Activated naive CD4-positive, alpha-beta T cell treated with anti-CD3 and anti-CD28 coated beads, Interleukin-2, amount 10 ng/mL, durations not matched to agents 7 days and 5 days (primary cell): ENCODE measurements at regions not wholly inside any gene's neighbourhood (a gene's known extent, or its start where the extent isn't known, plus 50 kb on each side); places are given as distances from the start of the nearest gene placed in this dataset.
A peak's percentile ranks its signal among the peaks of the same experiment; 100 is the strongest.

Experiments
- CTCF ChIA-PET: fragments of 350-600 bp; sonication (Branson Sonifier 250); formaldehyde crosslinking; loops from one replicate; lab custom pipeline; 2021; ENCODE audit warnings: antibody characterized with exemption; lab: Charles Lee
- DNase-seq: peaks from one replicate; pipeline ENCODE4 v3.0.0-alpha.2; 2020
- H3K27ac Mint-ChIP-seq: one replicate; pipeline ENCODE4 v1.8.0; 2021; ENCODE audit warnings: mild to moderate bottlenecking, moderate library complexity, mixed read lengths
- H3K27me3 Mint-ChIP-seq: one replicate; pipeline ENCODE4 v1.8.0; 2021; ENCODE audit warnings: mild to moderate bottlenecking, mixed read lengths
- H3K36me3 Mint-ChIP-seq: one replicate; pipeline ENCODE4 v1.8.0; 2021; ENCODE audit warnings: mixed read lengths
- H3K4me1 Mint-ChIP-seq: one replicate; pipeline ENCODE4 v1.8.0; 2021; ENCODE audit warnings: mixed read lengths
- H3K4me3 Mint-ChIP-seq: one replicate; pipeline ENCODE4 v1.8.0; 2021; ENCODE audit warnings: mild to moderate bottlenecking, moderate library complexity, mixed read lengths
- H3K9me3 Mint-ChIP-seq: one replicate; pipeline ENCODE4 v1.8.0; 2021; ENCODE audit warnings: mixed read lengths

DNA sequence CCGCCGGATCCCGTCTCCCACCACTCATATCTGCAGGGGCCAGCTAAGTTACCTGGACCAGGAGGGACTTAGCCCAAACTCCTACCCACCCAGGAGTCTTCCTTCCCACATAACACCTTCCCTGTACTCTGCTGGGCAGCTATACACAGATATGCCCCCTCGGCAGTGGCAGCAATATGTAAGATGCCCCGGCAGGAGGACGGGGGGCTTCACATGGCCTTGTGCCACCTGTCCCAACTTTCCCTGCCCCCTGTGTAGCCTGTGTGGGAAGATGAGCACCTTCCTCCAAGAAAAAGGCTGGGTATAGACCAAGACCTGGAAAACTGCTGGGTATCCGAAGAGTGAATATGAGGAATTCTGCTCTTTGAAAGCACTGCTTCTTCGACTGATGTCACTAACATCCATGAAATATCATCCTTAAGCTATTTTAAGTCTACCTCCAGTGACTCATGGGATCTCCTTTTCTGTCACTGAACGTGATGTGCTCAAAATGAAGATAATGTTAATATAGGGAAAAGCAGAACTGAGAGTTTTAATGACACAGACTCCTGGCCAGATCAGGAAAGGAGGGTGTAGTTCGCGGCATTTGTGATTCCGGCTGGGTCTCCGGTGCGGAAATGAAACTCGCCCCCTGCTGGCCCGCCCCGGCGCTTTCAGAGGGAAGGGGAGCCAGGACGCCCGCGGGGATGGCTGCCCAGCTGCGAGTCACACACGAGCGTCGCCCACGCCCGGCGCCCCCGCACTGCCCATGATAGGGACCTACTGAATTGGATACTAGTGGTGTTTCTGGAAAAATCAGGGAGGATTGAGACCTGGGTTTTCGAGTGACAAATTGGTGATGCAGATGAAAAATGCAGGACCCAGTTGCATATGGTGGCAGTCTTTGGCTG is 256.9 kb upstream of the NFE2L3 start:
- H3K36me3 Mint-ChIP-seq = peaks cover 1% of the 10 kb centered on the region
- CTCF ChIA-PET = interaction anchor here (0.6 to 7.6 kb wide), 21 partner anchors 10 to 772 kb away, joined by 3 to 51 read pairs (median 4); no protein-coding TSS in a partner anchor
- H3K27ac Mint-ChIP-seq = no peak overlapping the region
- H3K9me3 Mint-ChIP-seq = peaks cover 7% of the 10 kb centered on the region
- H3K4me1 Mint-ChIP-seq = peaks cover 29% of the 10 kb centered on the region
- H3K27me3 Mint-ChIP-seq = peaks cover 31% of the 10 kb centered on the region
- H3K4me3 Mint-ChIP-seq = peak overlapping the region; percentile 4
- DNase-seq = peak; percentile 75

GRCh38 chr7:25895792-25896171 is 256.2 kb upstream of the NFE2L3 start:
- DNase-seq = no peak
- Mint-ChIP-seq H3K4me3 (no peak overlapping the region), H3K27me3 (peaks cover 30% of the 10 kb centered on the region), H3K36me3 (peaks cover 1% of the 10 kb centered on the region), H3K4me1 (peaks cover 29% of the 10 kb centered on the region), H3K27ac (no peak overlapping the region), H3K9me3 (peaks cover 7% of the 10 kb centered on the region)
- CTCF ChIA-PET = interaction anchor here (1.0 to 7.6 kb wide), 12 partner anchors 10 to 771 kb away, joined by 3 to 51 read pairs (median 6); no protein-coding TSS in a partner anchor

GRCh38 chr7:25897261-25897782 is 254.7 kb upstream of the NFE2L3 start:
- Mint-ChIP-seq H3K27ac (no peak overlapping the region), H3K9me3 (peaks cover 7% of the 10 kb centered on the region), H3K27me3 (peaks cover 26% of the 10 kb centered on the region), H3K4me3 (no peak overlapping the region), H3K4me1 (peaks cover 29% of the 10 kb centered on the region), H3K36me3 (peaks cover 1% of the 10 kb centered on the region)
- CTCF ChIA-PET = interaction anchor here (0.8 to 7.6 kb wide), 9 partner anchors 11 to 770 kb away, joined by 3 to 51 read pairs (median 4); no protein-coding TSS in a partner anchor
- DNase-seq = no peak

GRCh38 chr7:25900245-25900644 is 251.8 kb upstream of the NFE2L3 start:
- no peak for DNase-seq
- Mint-ChIP-seq H3K4me3 (no peak overlapping the region), H3K4me1 (peaks cover 4% of the 10 kb centered on the region), H3K9me3 (no peaks in the 10 kb centered on the region), H3K36me3 (no peaks in the 10 kb centered on the region), H3K27ac (no peak overlapping the region), H3K27me3 (peaks cover 26% of the 10 kb centered on the region)
- CTCF ChIA-PET = interaction anchor here (1.1 kb wide), 1 partner anchor 192 kb away, joined by 3 read pairs; no protein-coding TSS in a partner anchor

- no peak overlapping the region for H3K4me3 Mint-ChIP-seq
- no peaks in the 10 kb centered on the region for H3K4me1 Mint-ChIP-seq
- DNase-seq = no peak
- CTCF ChIA-PET = interaction anchor here (0.8 to 1.1 kb wide), 2 partner anchors 8 to 191 kb away, joined by 3 read pairs; no protein-coding TSS in a partner anchor
- H3K27ac Mint-ChIP-seq = no peak overlapping the region
- H3K27me3 Mint-ChIP-seq = peaks cover 26% of the 10 kb centered on the region
- H3K36me3 Mint-ChIP-seq = no peaks in the 10 kb centered on the region
- no peaks in the 10 kb centered on the region for H3K9me3 Mint-ChIP-seq
Observed at GRCh38 chr7:25900877-25901276, 251.1 kb upstream of the NFE2L3 start.

DNA sequence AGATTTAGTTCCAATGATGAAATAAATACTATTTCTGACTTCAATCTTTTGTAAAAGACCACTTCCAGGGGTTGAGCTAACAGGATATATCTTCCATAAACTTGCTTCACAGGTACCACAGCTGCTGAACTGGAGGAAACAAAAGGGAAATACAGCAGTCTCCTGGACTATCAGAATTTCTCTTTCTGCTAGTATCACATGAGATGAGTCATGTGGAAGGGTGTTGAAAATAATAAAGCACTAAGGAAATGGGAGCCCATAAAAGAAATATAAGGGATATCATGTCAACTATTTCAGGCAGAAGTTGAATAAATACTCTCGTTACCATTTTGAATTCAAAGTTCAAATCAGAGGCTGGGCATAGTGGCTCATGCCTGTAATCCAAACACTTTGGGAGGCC is 250.3 kb upstream of the NFE2L3 start:
- no peak overlapping the region for H3K4me3 Mint-ChIP-seq
- H3K36me3 Mint-ChIP-seq = no peaks in the 10 kb centered on the region
- H3K27me3 Mint-ChIP-seq = peaks cover 27% of the 10 kb centered on the region
- H3K9me3 Mint-ChIP-seq = no peaks in the 10 kb centered on the region
- DNase-seq = no peak
- H3K4me1 Mint-ChIP-seq = no peaks in the 10 kb centered on the region
- CTCF ChIA-PET = interaction anchor here (0.8 kb wide), 1 partner anchor 9 kb away, joined by 3 read pairs; no protein-coding TSS in a partner anchor
- peak overlapping the region; percentile 50 for H3K27ac Mint-ChIP-seq

GRCh38 chr7:25906003-25906402 is 246.0 kb upstream of the NFE2L3 start:
- no peaks in the 10 kb centered on the region for H3K9me3 Mint-ChIP-seq
- no peak overlapping the region for H3K4me3 Mint-ChIP-seq
- DNase-seq = no peak
- no peaks in the 10 kb centered on the region for H3K4me1 Mint-ChIP-seq
- no peak overlapping the region for H3K27ac Mint-ChIP-seq
- peaks cover 12% of the 10 kb centered on the region for H3K27me3 Mint-ChIP-seq
- no peaks in the 10 kb centered on the region for H3K36me3 Mint-ChIP-seq
- CTCF ChIA-PET = interaction anchor here (1.1 to 1.3 kb wide), 3 partner anchors 11 to 173 kb away, joined by 3 to 4 read pairs (median 3); no protein-coding TSS in a partner anchor

DNA sequence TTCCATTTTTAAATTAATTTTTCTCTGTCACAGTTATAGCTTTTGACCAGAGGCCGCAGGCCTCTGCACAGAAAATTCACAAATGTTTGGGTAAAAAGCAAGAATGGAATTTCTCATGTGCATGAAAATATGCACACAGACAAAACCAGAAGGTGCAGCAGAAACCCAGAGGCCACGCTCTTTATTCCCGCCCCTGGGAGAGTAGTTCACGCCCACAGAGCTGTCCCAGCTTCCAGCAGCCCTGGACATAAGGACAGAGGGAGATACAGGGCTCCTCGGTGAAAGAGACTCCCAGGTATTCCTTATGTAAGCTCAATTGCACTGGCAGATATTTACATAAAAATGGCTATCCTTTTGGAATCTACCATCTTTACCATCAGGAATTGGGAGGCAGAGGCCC is 245.2 kb upstream of the NFE2L3 start:
- H3K27me3 Mint-ChIP-seq = peaks cover 9% of the 10 kb centered on the region
- H3K27ac Mint-ChIP-seq = no peak overlapping the region
- H3K9me3 Mint-ChIP-seq = no peaks in the 10 kb centered on the region
- no peak for DNase-seq
- CTCF ChIA-PET = interaction anchor here (1.1 kb wide), 1 partner anchor 14 kb away, joined by 4 read pairs; no protein-coding TSS in a partner anchor
- no peaks in the 10 kb centered on the region for H3K36me3 Mint-ChIP-seq
- no peaks in the 10 kb centered on the region for H3K4me1 Mint-ChIP-seq
- no peak overlapping the region for H3K4me3 Mint-ChIP-seq

GRCh38 chr7:25907214-25907613 is 244.8 kb upstream of the NFE2L3 start:
- no peaks in the 10 kb centered on the region for H3K9me3 Mint-ChIP-seq
- H3K4me3 Mint-ChIP-seq = no peak overlapping the region
- CTCF ChIA-PET = interaction anchor here (1.1 kb wide), 1 partner anchor 14 kb away, joined by 4 read pairs; no protein-coding TSS in a partner anchor
- DNase-seq = no peak
- H3K4me1 Mint-ChIP-seq = no peaks in the 10 kb centered on the region
- no peaks in the 10 kb centered on the region for H3K36me3 Mint-ChIP-seq
- H3K27me3 Mint-ChIP-seq = peaks cover 9% of the 10 kb centered on the region
- no peak overlapping the region for H3K27ac Mint-ChIP-seq

DNA sequence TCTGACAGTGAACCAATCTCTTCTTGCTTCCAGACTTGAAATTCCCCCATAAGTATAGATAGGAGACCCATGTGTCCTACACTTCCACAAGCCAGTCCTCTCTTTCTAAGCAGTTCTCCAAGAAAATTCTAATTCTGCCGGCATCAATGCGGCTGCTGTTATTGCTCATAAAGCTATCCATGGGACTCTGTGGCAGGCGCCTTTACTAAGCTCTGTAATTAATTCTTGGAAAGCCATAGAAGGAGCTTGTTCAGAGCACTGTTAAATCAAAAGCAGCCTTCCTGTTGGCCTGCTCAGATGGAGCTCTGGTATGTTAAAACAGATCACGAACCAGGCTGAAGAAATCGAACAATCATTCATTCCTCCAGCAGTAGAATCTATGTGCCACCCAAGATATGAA is 244.3 kb upstream of the NFE2L3 start:
- Mint-ChIP-seq H3K36me3 (no peaks in the 10 kb centered on the region), H3K27ac (no peak overlapping the region), H3K27me3 (peaks cover 9% of the 10 kb centered on the region), H3K4me3 (no peak overlapping the region), H3K9me3 (no peaks in the 10 kb centered on the region), H3K4me1 (no peaks in the 10 kb centered on the region)
- CTCF ChIA-PET = interaction anchor here (1.3 kb wide), 1 partner anchor 10 kb away, joined by 3 read pairs; no protein-coding TSS in a partner anchor
- DNase-seq = no peak

- Mint-ChIP-seq H3K27ac (no peak overlapping the region), H3K27me3 (peaks cover 9% of the 10 kb centered on the region), H3K4me1 (no peaks in the 10 kb centered on the region), H3K36me3 (no peaks in the 10 kb centered on the region), H3K4me3 (no peak overlapping the region), H3K9me3 (no peaks in the 10 kb centered on the region)
- no peak for DNase-seq
- CTCF ChIA-PET = interaction anchor here (1.2 to 1.3 kb wide), 2 partner anchors 11 to 14 kb away, joined by 3 to 7 read pairs; no protein-coding TSS in a partner anchor
Observed at GRCh38 chr7:25908154-25908949, 243.6 kb upstream of the NFE2L3 start.

DNA sequence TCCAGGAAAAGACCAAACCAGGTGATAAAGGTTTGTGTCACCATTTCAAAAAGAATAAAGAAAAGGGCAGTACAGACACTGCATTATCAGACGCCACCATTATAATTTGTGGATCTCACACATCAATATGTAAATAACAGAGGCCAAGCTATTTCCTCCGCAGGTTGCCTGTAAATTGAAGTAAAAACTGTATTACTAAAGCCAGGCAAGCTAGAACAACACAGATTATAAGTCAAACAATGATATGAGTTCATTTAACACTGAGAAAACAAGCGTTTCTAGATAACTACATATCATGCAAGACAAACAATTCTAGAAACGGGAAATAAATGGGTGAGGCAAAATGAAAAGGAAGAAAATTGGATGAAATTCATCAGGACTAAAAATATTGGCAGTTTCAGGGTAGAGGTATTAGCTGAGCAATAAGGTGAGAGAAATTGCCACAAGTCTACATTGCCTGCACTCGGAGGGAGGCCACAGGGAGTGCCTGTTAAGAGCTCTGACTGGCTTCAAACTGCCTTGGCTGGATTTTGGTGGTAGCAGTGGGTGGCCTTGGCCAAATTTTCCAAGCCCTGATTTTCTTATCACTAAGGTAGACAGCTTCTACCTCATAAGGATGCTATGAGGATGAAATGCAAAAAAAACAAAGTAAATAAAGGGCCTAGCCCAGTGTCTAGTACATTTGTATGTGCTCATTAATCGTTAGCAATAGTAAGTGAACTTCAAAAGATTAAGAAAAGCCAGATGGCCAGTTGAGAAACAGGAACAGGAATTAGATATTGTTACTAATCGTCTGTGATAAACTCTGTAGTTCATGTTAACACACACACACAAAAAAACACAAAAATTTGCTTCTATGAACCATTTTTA is 240.0 kb upstream of the NFE2L3 start:
- H3K27me3 Mint-ChIP-seq = peaks cover 13% of the 10 kb centered on the region
- CTCF ChIA-PET = no interaction called here

More for the DNA sequence above, 240.0 kb upstream of the NFE2L3 start:
- H3K36me3 Mint-ChIP-seq = no peaks in the 10 kb centered on the region
- no peaks in the 10 kb centered on the region for H3K9me3 Mint-ChIP-seq
- H3K4me1 Mint-ChIP-seq = no peaks in the 10 kb centered on the region
- H3K4me3 Mint-ChIP-seq = no peak overlapping the region
- H3K27ac Mint-ChIP-seq = no peak overlapping the region
- no peak for DNase-seq
